Subcutaneous abdominal adipose tissue (tissue), 5 donors: ENCODE measurements at regions not wholly inside any gene's neighbourhood (a gene's known extent, or its start where the extent isn't known, plus 50 kb on each side); places are given as distances from the start of the nearest gene placed in this dataset.

ENCODE experiments used
- H3K27ac ChIP-seq: one replicate; pipeline ENCODE4 v1.7.0; 2013; ENCODE audit warnings: low read depth, mild to moderate bottlenecking, inconsistent platforms, low read length, moderate library complexity
- H3K27me3 ChIP-seq, 5 donors: one replicate each; pipeline ENCODE4 v1.7.0; 2013; ENCODE audit warnings: low read length in 5 of 5, inconsistent platforms in 1 of 5; ENCODE audit not compliant: control insufficient read depth in 5 of 5, insufficient read depth in 4 of 5
- H3K36me3 ChIP-seq, 5 donors: one replicate each; pipeline ENCODE4 v1.7.0; 2013; ENCODE audit warnings: low read length in 5 of 5; ENCODE audit not compliant: control insufficient read depth in 5 of 5, insufficient read depth in 5 of 5
- H3K4me1 ChIP-seq, 5 donors: one replicate each; pipeline ENCODE4 v1.7.0; 2013; ENCODE audit warnings: low read length in 5 of 5, mild to moderate bottlenecking in 3 of 5, moderate library complexity in 1 of 5; ENCODE audit not compliant: control insufficient read depth in 5 of 5, insufficient read depth in 5 of 5
- H3K4me3 ChIP-seq, 5 donors: one replicate each; pipeline ENCODE4 v1.7.0; 2013; ENCODE audit warnings: low read length in 5 of 5, low read depth in 1 of 5
- H3K9ac ChIP-seq, 5 donors: one replicate each; pipeline ENCODE4 v1.7.0; 2013; ENCODE audit warnings: low read length in 5 of 5, mild to moderate bottlenecking in 4 of 5, moderate library complexity in 3 of 5
- H3K9me3 ChIP-seq, 5 donors: one replicate each; pipeline ENCODE4 v1.7.0; 2013; ENCODE audit warnings: low read length in 5 of 5; ENCODE audit not compliant: control insufficient read depth in 5 of 5
- donor health status: healthy.
- donor health status: healthy.
- donor health status: healthy.
- donor health status: healthy.
- donor health status: healthy.

DNA sequence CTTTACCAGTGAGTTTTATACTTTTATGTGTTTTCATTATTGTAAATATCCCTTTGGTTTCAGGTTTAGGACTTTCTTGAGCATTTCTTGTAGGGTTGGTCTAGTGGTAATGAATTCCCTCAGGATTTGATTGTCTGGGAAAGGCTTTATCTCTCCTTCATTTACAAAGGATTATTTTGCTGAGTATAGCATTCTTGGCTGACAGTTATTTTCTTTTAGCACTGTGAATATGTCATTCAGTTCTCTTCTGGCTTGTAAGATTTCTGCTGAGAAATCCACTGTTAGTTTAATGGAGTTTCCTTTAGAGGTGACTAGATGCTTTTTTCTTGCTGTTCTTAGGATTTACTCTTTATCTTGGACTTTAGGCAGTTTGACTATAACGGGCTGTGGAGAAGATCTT lies 373.9 kb downstream of the TSN start:
- H3K4me1 ChIP-seq = peaks cover 0 to 2% (median 0%) of the 10 kb centered on the region in 5 donors
- peaks cover 13 to 40% (median 36%) of the 10 kb centered on the region in 5 donors for H3K9me3 ChIP-seq
- no peak overlapping the region for H3K4me3 ChIP-seq
- no peak overlapping the region for H3K27ac ChIP-seq
- H3K27me3 ChIP-seq = no peaks in the 10 kb centered on the region
- H3K9ac ChIP-seq = no peak overlapping the region
- no peaks in the 10 kb centered on the region for H3K36me3 ChIP-seq

DNA sequence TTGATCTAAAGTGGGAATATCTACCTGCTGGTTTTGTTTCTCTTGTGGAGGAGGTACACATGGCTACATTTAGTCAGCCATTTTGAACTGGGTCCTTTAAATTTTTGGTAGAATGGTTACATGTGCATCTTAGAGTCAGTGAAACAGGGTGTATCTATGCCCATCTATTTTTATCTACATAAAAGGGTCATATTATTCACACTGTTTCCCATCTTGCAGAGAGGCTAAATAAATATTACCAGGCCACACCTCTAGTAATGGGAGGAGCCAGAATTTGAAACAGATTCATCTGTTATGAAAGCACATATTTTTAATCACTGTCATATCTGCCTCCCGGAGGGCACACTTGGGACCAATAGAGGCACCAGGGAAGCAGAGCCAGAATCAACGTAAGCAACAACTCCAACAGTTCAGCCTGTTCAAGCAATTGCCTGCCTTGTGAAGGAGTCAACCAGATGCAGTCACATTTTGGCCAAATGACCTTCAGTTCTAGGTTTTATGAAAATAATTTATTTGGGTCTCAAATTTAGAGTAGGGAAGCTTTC lies 376.8 kb downstream of the TSN start:
- Histone ChIP-seq H3K27me3 (no peaks in the 10 kb centered on the region), H3K4me1 (no peaks in the 10 kb centered on the region), H3K27ac (no peak overlapping the region), H3K9ac (no peak overlapping the region), H3K36me3 (no peaks in the 10 kb centered on the region), H3K9me3 (peaks cover 13 to 27% (median 26%) of the 10 kb centered on the region in 5 donors), H3K4me3 (no peak overlapping the region)

DNA sequence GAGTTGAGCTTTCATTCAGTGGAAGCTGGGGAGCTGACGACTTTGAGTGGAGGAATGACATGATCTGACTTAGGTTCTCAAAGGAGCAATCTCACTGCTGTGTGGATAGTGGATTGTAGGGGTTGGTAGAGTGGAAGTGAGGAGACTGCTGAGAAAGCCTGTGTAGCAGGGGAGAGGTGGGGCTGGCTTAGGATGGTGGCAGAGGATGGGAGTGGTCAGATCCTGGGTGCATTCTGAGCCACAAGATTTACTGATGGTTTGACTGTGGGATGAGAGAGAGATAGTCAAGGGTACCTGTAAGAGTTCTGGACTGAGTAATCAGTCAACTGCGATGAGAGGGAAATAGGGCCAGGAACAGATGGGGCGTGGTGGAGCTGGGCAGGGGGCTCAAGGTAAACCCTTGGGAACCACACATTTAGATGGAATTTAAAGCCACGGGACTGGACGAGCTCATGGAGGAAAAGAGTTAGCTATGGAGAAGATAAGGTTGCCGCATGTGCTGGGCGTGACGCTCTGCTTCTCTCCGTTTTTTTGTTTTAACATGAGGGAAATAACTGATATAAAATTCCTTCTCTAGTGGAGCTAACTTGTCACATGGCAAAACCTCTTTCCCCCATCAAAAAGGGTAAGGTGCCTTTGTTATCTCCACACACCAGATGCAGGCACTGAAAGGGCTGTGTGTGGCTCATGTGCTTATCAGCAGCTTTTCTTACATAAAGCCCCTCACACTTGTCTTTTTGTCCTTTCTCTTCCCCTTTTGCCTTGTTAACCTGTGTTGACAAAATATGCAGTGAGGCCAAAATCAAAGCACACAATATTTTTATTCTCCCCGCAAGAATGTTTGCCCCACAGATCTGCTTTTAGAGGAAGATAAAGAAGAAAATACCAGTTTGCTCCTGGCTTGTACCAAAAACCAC lies 379.8 kb downstream of the TSN start:
- Histone ChIP-seq H3K9me3 (peaks cover 6 to 16% (median 11%) of the 10 kb centered on the region in 5 donors), H3K36me3 (no peaks in the 10 kb centered on the region), H3K9ac (no peak overlapping the region), H3K27me3 (no peaks in the 10 kb centered on the region), H3K4me1 (no peaks in the 10 kb centered on the region), H3K27ac (no peak overlapping the region), H3K4me3 (no peak overlapping the region)

DNA sequence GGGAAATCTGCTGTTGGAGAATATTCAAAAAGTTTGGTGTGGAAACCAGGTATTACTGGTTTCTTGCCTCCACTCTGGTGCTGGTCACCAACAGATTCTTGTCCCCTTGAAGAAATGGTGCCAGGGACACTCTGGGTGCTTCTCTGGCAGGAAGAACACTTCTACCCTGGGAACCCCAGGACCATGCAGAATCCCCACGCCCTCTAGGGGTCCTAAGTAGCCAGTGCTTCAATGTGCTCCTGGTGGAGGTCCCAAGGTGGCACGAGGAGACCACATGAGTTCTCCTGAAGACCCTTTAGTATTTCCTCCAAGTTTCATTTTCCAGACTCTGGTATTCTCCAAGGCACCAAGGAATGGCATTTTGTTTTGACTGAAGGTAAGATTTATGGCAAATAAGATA lies 380.6 kb downstream of the TSN start:
- Histone ChIP-seq H3K9me3 (peaks cover 0 to 8% (median 3%) of the 10 kb centered on the region in 5 donors), H3K9ac (no peak overlapping the region), H3K4me3 (no peak overlapping the region), H3K36me3 (no peaks in the 10 kb centered on the region), H3K27ac (no peak overlapping the region), H3K27me3 (no peaks in the 10 kb centered on the region), H3K4me1 (no peaks in the 10 kb centered on the region)

DNA sequence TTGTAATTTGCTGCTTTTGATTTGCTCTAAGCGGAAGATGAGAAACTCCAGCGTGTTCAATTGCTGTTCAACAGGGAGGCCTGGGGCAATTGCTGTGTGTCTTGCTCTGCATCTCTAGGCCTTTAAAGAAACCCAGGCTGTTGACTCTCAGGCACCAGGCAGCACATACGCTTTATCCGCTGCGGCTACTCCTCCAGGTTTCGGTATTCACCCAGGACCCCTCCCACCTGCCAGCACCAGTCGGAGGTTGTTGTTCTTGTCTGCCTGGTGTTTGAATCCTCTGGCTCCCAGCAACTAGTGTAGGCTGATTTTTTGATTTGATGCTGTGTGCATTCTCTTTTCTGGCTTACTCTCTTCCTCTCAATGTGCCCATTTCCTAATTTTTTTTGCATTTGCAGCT lies 383.1 kb downstream of the TSN start:
- Histone ChIP-seq H3K27me3 (no peaks in the 10 kb centered on the region), H3K4me1 (no peaks in the 10 kb centered on the region), H3K36me3 (no peaks in the 10 kb centered on the region), H3K4me3 (no peak overlapping the region), H3K27ac (no peak overlapping the region), H3K9ac (no peak overlapping the region), H3K9me3 (peaks cover 0 to under 1% (median 0%) of the 10 kb centered on the region in 5 donors)

DNA sequence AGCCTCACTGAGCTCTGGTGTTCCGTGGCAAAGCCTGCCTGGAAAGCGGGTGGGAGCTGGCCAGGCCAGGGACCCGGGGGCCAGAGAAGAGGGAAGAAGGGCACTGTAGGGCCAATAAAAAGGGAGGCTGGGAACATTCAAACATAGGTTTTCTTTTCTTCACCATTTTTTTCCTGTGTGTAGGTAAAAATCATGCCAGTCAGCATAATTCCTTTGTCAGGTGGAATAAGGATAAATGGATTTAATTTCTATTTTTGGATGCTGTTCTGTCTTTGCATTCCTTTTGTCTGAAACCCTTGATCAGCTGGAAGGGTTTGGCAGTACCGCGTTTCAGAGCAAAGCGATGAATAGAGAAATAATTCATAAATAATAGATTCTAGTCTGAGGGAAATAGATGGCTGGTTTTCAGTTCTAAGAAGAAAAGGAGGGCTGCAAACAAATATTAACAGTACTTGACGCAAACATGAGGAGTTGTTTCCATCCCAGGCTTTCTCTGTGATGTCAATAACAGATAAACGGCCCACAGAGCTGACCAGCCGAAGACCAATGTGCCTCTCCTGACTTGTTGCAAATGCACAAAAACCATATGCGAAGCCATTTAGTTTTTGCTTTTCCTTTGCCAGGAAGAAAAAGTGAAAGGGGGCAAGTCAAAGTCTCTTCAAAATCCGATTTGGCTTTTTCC lies 384.4 kb downstream of the TSN start:
- no peaks in the 10 kb centered on the region for H3K36me3 ChIP-seq
- H3K9ac ChIP-seq = no peak overlapping the region

DNA sequence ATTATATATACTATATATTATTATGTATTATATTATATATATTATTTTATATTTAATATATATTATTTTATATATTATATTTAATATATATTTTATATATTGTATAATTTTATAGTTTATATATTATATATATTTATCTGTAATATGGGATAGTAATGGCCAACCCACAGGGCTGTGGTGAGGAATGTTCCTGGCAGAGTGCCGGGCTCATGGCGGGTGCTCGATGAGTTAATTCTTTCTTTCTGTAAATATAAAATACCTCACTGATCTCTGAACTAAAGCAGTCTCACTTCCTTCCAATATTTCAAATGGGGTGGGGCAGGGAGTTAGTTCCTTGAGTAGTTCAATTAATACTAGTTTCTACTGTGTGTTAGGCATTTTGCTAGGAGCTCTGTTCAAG lies 389.4 kb downstream of the TSN start:
- H3K27ac ChIP-seq = no peak overlapping the region
- peaks cover 0 to 2% (median 0%) of the 10 kb centered on the region in 5 donors for H3K9me3 ChIP-seq
- H3K4me3 ChIP-seq = no peak overlapping the region
- H3K4me1 ChIP-seq = no peaks in the 10 kb centered on the region
- no peak overlapping the region for H3K9ac ChIP-seq
- no peaks in the 10 kb centered on the region for H3K27me3 ChIP-seq
- no peaks in the 10 kb centered on the region for H3K36me3 ChIP-seq

More for the DNA sequence above, 384.4 kb downstream of the TSN start:
- Histone ChIP-seq H3K27ac (no peak overlapping the region), H3K27me3 (no peaks in the 10 kb centered on the region), H3K4me1 (no peaks in the 10 kb centered on the region), H3K9me3 (peaks cover 0 to 2% (median 0%) of the 10 kb centered on the region in 5 donors), H3K4me3 (no peak overlapping the region)

DNA sequence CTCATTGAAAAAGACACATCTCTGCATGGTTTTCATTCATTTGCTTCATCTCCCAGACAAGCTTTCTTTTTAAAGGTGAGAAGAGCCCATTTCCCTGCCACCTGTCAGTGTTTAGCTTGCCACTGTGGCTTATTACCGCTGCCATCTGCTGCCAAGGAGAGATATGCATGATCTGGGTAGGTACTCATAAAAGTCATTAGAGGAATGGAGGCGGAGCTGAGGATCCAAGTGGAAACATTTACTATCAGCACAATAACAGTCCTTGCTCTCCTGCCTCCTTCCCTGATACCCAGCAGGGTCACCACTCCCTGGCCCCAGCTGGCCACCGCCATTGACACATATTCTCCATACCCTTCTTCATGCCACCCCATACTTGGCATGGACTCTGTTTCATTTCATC lies 390.4 kb downstream of the TSN start:
- H3K9me3 ChIP-seq = peaks cover 0 to 2% (median 0%) of the 10 kb centered on the region in 5 donors
- H3K27ac ChIP-seq = no peak overlapping the region
- H3K36me3 ChIP-seq = no peaks in the 10 kb centered on the region
- H3K4me3 ChIP-seq = no peak overlapping the region
- no peak overlapping the region for H3K9ac ChIP-seq
- no peaks in the 10 kb centered on the region for H3K27me3 ChIP-seq
- H3K4me1 ChIP-seq = peaks cover 0 to 5% (median 4%) of the 10 kb centered on the region in 5 donors

DNA sequence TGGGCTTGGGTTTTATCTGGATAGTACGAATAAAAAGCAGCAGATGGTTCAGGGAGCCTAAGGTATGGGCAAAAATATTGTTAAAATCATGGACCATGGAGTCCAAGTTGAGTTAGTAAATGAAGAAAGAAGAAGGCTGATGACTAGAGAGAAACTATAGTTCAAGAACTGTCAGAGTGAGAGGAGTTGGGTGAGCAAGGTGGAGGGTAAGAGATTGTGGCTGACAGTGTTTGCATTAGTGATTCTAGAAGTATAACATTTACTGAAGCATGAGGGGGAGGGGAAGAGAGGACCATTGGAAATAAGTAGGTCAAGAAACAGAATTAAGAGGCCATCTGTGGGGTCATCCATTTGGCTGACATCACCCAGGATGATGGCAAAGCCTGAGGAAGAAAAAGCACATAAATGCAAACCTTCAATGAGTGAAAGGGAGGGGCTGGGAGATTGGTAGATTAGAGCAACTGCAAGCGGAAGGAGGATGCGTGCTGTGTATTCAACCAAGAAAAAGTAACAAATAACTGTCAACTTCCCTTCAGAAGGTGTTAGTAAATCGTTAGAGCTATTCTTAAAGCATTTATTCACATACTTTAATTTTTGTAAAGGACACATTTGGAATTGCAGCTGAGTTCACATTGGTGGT lies 392.8 kb downstream of the TSN start:
- Histone ChIP-seq H3K27ac (no peak overlapping the region), H3K4me1 (peaks cover 0 to 9% (median 8%) of the 10 kb centered on the region in 5 donors), H3K27me3 (no peaks in the 10 kb centered on the region), H3K9ac (no peak overlapping the region), H3K36me3 (no peaks in the 10 kb centered on the region), H3K4me3 (no peak overlapping the region), H3K9me3 (peaks cover 0 to 2% (median 0%) of the 10 kb centered on the region in 5 donors)
